Anterior cingulate cortex (tissue), 58 donors: ENCODE measurements at regions not wholly inside any gene's neighbourhood (a gene's known extent, or its start where the extent isn't known, plus 50 kb on each side); places are given as distances from the start of the nearest gene placed in this dataset.

Experiments used
- DNase-seq, 58 donors: peaks; one replicate each; lab custom pipeline; 2025; lab: John Stamatoyannopoulos, UW

DNA sequence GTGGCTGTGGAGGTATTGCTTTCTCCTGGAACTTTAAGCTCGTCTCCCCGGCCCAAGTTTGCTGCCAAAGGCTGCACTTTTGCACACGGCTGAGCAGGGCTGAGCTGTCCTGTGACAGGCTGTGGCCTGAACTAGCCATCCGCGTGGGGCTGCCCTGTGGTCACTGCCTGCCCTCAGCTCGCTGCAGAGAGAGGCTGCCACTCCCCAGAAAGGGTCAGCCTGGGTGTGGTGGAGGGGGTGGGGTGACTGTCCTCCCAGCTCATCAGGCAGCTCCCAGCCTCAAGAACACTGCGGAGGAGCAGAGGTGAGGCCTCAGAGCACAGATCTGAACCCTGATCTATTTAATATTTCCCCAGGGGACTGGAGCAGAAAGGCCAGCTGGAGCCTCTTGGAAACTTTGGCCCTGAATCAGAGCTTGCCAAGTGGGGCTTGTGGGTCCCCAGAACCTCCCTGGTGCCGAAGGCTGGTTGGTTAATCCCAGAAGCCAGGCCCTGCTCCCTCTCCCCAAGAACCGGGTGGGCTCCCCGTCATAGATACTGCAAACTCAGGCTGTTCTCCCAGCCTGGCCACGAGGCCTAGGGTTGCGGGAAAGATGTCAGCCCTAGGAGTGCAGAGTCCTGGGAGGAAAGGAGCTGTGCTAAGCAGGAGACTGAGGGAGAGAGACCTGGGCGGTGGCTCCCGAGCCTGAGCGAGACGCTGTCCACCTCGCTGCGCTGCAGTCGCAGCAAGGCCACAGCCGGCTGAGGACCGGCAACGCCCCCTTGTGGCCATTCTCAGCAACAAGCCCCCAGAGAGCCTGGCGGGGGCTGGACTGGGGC, 125.1 kb upstream of the IPO9 start:
- DNase-seq: peak in 52 of 58 donors; percentile 29 to 87 (median 75)

DNA sequence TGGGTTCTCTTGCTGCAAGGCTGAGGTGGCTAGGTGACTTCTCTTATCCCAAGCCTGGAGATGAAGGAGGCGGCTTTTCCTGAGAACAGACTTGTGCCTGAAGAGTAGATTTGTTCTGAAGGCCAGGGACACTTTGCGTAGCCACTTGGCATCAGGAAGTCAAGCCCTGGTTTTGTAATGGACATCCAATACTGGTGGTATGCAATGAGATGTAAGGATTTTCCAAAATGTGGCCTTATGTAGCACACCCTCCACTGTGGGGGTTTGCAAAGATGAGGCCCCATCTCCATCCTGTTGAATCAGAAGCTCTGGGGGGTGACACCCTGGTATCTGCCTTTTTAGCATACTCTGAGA, 124.5 kb upstream of the IPO9 start:
- DNase-seq: no peak

DNA sequence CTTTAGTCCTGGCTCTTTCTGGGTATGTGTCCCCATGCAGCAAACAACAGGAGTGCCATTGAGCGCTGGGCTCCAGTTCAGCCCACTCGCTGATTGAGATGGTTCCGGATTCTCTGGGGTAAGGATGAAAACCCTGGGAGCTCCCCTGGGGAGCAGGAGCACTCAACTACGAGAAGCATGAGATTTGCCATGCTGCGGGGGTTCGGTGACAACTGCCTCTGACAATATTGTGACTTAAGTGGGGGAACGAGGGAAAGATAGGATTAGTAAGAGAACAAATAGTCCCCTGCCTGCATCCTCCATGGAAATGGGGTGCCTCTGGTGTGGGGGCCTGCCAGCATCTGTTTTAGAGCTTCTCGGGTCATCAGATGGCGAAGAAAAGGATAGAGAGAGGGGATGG, 123.6 kb upstream of the IPO9 start:
- DNase-seq: no peak

DNA sequence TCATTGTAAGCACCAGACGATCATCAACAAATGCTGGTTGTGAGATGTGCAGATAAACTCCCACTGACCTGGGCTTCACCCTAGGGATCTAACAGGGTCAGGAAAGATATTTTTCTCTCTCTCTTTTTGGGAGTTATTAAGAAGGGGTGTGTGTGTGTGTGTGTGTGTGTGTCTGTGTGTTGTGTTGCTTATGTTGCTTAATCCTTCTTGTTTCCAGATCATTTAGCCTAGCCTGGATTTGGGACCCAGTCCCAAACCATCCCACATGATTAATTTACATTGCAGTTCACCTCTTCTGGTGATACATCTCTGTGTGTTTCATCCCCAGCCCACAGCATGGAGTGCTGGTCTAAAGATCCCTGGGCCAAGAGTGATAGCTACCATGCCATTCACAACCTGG, 122.8 kb upstream of the IPO9 start:
- DNase-seq: no peak

DNA sequence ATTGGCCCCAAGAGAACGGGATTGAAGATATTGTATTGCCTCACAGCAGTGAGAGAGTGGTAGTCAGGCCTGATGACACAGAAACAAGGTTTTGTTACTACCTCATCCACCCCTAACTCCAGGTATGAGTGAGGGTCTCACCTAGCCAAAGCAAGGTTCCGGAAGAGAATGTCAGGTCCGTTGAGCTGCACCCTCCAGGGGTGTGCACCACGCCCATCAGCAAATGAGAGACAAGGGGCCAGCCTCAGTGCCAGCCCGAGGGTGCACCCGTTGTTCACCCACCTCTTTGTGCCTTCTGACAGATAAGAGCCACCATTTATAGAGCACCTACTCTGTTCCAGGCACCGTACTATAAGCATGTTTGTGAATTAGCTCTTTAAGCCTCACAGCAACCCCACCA, 121.9 kb upstream of the IPO9 start:
- DNase-seq: no peak

DNA sequence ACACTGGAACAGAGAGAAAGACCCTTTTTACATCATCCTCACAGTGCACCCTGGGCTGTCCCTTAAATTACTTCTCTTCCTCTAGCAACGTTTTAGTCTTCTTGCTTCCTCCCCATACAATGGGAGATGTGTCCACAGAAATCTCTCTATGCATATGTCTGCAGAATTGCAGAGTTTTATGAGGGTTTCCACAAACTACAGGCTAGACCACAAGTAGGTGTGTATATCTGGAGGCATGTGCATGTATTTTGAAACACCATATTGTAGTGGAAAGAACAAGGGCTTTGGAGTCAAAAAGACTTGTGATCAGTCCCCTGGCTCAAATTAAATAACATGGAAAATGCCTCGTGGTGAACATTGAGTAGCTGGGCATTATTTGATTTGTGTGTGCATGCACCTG, 121.3 kb upstream of the IPO9 start:
- no peak for DNase-seq

DNA sequence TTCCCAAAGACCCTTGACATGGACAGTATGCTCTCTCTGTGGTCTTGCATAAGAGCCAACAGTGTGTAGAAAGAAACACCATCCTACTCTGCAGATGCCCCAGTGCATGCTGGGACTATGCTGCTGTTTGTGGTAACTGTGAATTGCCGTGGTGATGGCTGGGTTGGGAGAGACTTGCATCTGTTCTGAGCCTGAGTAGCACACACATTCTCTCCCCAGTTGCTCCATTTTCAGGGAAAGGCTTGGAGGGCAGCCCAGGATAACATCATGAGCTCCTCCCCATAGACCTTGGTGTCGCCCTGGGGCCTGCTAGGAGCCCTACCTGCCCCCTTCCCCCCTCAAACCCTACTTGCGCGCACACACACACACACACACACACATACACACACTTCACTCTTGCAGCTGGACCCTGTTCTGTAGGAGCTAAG, 120.9 kb upstream of the IPO9 start:
- peak in 39 of 58 donors; percentile 8 to 82 (median 47) for DNase-seq

DNA sequence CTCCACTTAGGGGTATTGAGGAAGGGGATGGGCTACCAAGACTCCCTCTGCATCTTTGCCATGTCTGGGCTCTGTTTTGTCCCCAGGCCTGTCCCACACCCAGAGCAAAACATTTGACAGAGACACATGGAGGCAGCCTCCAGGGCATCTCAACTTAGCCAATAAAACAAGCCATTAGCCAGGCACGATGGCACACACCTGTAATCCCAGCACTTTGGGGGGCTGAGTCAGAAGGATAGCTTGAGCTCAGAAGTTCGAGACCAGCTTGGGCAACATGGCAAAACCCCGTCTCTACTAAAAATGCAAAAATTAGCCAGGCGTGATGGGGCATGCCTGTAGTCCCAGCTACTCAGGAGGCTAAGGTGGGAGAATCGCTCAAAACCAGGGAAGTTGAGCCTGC, 120.3 kb upstream of the IPO9 start:
- DNase-seq: no peak

DNA sequence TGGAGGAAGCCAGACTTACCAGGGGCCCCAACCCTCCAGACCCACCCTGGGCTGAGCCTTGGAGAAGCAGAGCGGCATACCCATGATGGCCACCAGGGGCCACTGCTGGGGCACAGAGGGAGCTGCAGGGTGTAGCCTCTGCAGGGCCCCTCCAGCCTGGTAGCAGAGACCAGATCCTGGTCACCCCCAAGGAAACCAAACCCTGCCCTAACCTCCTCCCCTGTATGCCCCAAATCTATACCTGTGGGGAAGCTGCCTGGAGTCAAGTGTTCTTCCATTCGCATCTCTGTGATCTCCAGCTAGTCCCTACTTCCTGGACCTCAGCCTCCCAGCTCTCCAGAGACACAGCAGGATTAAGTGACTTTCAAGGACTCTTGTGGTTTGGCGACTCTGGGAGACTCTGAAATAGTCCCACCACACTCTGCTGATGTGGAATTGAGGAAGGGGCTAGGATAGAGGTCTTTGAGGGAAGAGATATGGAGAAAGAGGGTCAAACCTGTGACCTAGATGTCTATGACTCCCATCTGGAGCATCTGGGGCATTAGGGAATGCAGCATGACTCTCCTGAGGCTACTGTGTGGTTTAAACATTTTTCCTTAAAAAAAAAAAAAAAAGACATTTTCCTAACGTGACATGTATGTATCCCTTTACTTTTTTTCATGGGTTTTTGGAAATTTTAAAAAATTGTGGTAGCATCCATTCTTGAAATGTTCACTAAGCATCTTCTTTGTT, 119.2 kb upstream of the IPO9 start:
- DNase-seq: peak in 49 of 58 donors; percentile 14 to 79 (median 62)

DNA sequence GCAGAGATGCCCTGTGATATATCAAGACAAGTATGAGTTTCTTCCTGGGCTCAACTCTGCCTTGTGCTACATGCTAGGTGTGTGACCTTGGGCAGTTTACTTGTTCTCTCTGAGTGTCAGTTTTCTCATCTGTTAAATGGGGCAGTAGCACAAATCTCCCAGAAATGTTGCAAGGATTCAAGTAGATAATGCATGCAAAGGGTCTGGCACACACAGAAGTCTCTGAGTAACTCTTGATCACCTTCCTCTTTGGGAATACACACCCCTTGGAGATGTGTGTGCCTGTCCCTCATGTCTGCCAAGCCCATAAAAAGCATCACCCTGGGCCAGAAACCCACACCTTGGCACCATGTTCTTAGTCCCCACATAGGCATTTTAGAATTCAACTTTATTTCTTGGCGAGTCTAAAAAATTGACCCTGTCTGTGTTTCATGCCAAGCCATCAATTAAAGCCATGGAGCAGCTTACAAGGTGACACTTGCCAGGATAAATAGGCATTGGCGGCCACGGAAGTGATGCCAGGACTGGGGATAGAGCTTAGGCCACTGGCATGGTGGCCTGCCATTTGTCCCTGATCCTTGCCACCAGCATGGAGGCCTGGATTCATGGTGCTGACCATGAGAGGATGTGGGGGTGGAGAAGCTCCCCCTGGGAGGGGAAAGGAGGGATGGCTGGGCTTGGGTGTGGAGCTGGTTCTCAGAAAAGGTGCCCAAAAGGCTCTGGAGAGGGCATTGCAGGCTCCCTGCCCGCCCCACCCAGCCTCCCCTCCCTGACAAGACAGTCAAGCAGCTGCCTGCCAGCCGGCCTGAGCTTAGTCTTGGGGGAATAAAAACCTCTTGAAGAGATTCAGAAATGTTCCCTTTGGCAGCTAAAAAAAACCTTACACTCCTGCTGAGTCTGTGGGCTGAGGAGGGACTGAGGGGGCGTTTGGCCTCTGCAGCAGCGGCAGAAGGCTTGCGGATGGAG, 118.0 kb upstream of the IPO9 start:
- DNase-seq: peak in 7 of 58 donors; percentile 31 to 64 (median 53)

DNA sequence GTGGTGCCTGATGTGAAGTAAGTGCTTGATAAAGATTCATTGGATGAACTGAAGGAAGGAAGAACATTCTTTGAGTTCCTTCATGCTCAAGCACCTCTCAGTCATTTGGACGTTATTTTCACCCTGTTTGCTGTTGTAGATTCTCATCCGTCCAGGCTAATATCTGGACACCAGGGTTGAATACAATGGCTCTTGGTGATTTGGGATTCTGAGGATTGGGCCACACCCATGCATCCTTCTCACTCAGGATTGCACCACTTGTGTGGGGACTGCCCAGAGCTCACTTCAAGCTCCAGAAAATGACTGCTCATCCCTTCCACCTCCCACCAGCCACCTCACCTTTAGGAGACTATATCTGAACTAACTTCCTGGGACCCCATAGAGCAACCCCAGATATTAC, 117.1 kb upstream of the IPO9 start:
- DNase-seq: no peak

DNA sequence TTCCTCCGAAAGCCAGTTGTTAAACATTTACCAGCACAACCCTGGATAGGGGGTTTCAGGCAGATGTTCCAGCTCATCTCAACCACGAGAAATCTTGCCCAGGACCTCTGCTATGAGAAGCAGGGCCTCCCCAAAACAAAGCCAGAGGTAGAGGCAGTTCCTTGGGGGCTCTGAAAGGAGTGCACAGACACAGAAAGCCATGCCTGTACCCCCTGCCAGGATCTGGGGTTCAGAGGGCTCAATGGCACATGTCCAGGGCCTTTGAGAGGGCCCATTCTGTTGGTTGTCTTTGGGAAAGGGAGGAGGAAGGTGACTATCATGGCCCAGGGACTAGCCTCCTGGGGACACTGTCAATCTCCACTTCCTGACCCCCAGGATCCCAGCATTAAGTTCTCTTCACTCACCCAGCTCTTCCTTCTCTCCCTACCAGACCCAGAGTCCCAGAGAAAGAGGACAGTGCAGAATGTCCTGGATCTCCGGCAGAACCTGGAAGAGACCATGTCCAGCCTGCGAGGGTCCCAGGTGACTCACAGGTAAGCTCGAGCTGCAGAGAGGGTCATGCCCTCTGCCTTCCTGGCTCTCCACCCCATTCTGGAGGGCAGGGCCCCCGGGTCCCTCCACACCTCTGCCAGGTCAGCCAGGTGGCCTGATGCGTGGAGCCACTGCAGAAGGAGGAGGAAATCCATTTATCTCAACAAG, 116.4 kb upstream of the IPO9 start:
- no peak for DNase-seq

DNA sequence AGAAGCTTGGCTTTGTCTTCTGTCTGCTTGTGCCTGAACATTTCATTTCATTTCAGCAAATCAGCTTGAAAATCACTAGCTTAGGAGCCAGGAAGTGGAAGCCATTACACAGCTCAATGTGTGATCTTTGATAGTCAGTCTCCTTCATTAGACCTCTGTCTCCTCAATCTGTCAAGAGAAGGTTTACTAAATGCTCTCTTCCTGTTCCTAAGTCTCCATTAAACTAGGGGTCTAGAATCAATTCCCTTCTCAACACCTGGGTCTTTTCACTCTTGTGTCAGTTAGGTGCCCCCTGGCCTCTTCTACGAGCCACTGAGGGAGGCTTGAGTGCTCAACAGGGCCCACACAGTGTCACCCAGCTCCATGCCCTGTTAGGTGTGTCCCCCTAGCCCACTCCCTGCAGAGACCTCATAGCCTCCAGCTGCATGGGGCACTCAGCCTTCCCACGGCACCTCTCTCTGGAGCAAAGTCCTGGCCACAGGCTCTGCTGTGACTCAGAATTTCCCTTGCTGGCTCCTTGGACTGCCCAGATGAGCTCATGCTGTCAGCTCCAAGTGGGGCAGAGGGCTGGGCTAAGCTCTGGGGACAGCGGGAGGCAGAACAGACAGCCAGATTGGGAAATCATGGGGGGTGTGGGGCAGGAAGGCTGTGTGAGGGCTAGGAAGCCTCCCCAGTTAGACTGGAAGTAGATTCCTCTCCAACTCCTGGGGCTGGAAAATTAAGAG, 115.7 kb upstream of the IPO9 start:
- peak in 50 of 58 donors; percentile 39 to 89 (median 72) for DNase-seq

DNA sequence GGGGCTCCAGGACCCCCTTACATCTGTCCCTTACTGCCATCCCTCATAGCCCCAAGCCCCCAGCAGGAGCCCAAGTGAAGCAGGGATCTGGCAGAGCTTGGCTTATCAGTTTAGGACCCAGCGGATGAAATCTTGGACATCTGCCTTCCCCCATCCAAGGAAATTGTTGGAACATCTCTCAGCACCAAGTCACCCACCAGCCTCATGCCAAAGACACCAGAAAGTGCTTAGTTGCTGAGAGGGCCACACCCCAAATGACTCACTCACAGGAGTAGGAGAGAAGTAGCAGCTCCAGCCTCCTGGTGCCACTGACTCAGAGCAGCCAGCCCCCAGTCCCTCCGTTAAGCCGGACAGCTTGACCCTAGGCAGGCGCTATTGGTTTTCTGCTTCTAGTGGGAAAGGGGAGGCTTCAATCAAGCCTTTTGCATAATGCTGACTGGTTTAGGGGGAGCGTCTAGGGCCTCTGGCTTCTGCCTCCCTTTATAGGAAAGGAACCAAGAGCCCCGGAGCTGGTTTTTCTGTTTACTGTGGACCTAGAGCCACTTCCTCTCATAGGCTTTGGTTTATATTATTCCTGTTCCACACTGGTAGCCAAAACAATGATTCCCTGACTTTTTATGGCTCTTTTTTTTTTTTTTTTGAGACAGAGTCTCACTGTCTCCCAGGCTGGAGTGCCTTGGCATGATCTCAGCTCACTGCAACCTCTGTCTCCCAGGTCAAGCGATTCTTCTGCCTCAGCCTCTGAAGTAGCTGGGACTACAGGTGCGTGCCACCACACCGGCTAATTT, 114.2 kb upstream of the IPO9 start:
- DNase-seq: peak in 36 of 58 donors; percentile 33 to 78 (median 53)

DNA sequence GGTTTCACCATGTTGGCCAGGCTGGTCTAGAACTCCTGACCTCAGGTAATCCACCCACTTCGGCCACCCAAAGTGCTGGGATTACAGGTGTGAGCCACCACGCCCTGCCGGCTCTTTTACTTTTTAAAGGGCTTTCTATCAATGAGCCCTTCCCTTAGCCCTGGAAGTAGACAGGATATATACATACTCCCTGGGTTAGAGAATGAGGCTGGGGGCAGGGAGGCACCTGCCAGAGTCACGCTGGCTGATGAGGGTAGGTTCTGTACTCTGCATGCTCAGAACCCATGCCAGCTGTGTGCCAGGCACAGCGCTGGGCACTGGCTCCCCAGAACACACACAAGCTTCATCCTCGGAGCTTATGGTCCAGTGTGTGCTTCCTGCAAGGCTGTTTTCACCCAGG, 113.6 kb upstream of the IPO9 start:
- peak in 3 of 58 donors; percentile 60 to 73 (median 71) for DNase-seq

DNA sequence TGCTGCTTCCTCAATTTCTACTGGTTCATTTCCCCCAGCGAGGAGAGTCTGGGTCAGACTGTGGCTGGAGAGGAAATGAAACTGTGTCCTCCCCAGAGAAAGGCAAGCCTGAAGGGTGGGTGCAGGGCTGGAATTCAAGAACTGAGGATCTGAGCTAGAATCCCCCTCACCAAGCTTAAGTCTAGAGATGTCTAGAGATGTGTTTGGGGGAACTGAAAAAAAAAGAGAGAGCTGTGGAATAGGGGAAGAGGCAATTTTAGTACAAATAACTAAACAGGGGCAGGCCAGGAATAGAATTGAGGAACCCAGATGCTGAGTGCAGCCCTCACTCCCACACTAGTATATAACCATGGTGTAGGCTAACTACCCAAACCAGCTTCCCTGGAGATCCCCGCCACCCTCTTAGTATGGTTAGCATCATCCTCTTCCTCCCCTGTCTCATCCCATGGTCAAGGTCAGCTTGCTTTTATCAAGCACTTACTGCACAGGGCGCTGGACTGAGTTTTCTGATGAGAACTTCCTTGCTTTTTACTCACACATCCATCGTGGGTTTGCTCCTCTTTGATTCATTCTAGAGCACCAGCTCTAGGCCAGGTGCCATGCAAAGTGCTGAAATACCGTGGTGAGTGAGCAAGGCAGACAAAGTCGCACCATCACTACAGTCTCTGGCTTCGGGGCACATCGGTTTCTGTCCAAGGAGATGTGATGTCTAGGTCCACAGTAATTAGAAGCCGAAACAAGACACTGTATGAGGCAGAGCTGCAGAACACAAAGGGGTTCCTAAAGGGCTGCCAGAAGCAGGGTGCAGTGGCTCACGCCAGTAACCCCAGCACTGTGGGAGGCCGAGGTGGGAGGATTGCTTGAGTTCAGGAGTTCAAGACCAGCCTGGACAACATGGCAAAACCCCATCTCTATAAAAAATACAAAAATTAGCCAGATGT, 112.9 kb upstream of the IPO9 start:
- DNase-seq: peak in 13 of 58 donors; percentile 22 to 73 (median 55)

DNA sequence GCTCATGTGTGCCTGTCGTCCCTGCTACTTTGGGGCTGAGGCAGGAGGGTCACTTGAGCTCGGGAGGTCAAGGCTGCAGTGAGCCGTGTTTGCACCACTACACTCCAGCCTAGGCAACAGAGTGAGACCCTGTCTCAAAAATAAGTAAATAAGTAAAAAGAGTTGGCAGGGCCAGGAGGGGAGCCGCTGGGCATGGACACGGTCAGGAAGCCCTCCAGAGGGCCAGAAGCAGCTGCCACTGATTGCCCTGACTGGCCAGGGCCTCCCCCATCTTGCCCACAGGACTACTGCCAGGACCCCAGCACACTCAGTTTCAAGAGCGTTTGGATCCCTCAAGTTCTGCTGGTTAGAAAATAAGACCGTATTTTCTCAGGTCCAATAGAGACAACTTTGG, 112.2 kb upstream of the IPO9 start:
- no peak for DNase-seq
